CD4-positive, alpha-beta T cell (primary cell): ENCODE measurements at regions not wholly inside any gene's neighbourhood (a gene's known extent, or its start where the extent isn't known, plus 50 kb on each side); places are given as distances from the start of the nearest gene placed in this dataset.

Experiments used
- ATAC-seq: fragments of 200-7000 bp; cut with Tn5 transposase; one replicate; pipeline ENCODE4 v1.10.0; 2022; ENCODE audit warnings: mild to moderate bottlenecking; ENCODE audit not compliant: poor library complexity
- CTCF ChIA-PET: fragments of 350-600 bp; sonication (Branson Sonifier 250); formaldehyde crosslinking; loops from one replicate; lab custom pipeline; 2021; ENCODE audit warnings: antibody characterized with exemption, inconsistent platforms; lab: Charles Lee
- POLR2A ChIA-PET: fragments of 350-600 bp; sonication (Branson Sonifier 250); formaldehyde crosslinking; loops from one replicate; lab custom pipeline; 2021; ENCODE audit warnings: antibody characterized with exemption, inconsistent platforms; lab: Charles Lee
- DNase-seq, 14 experiments: peaks; one replicate each; pipeline ENCODE4 v3.0.0-alpha.2; 2013 to 2020; ENCODE audit warnings: mixed read lengths in 2 of 14
- H3K27ac ChIP-seq, 2 donors: one replicate each; pipeline versions ENCODE4 v1.5.1 to v1.7.0; 2013; ENCODE audit warnings: low read length in 2 of 2, low read depth in 1 of 2, mild to moderate bottlenecking in 1 of 2
- H3K27me3 ChIP-seq, 2 experiments: 1 replicate in 1 of 2; 2 replicates in 1 of 2; pipeline versions ENCODE4 v1.6.1 to v1.7.0; 2013; ENCODE audit warnings: low read length in 2 of 2, control low read depth in 1 of 2, mild to moderate bottlenecking in 1 of 2, moderate library complexity in 1 of 2; ENCODE audit not compliant: insufficient read depth in 2 of 2, control insufficient read depth in 1 of 2
- H3K36me3 ChIP-seq: one replicate; pipeline ENCODE4 v1.6.1; 2013; ENCODE audit warnings: low read length, control low read depth; ENCODE audit not compliant: insufficient read depth
- H3K4me1 ChIP-seq: one replicate; pipeline ENCODE4 v1.6.1; 2013; ENCODE audit warnings: low read length, control low read depth; ENCODE audit not compliant: insufficient read depth
- H3K4me3 ChIP-seq: one replicate; pipeline ENCODE4 v1.5.1; 2013; ENCODE audit warnings: mild to moderate bottlenecking, low read length, moderate library complexity
- H3K9me3 ChIP-seq, 2 experiments: 1 replicate in 1 of 2; 2 replicates in 1 of 2; pipeline versions ENCODE4 v1.6.1 to v1.7.0; 2013; ENCODE audit warnings: low read length in 2 of 2, mild to moderate bottlenecking in 2 of 2, control low read depth in 1 of 2, moderate library complexity in 1 of 2; ENCODE audit not compliant: control insufficient read depth in 1 of 2, insufficient read depth in 1 of 2
- H3K27ac Mint-ChIP-seq: one replicate; pipeline ENCODE4 v1.8.0; 2020; ENCODE audit warnings: mixed read lengths
- H3K27me3 Mint-ChIP-seq: one replicate; pipeline ENCODE4 v1.8.0; 2021; ENCODE audit warnings: mixed read lengths
- H3K36me3 Mint-ChIP-seq: one replicate; pipeline ENCODE4 v1.8.0; 2021; ENCODE audit warnings: low read depth, mixed read lengths
- H3K4me1 Mint-ChIP-seq: one replicate; pipeline ENCODE4 v1.8.0; 2021; ENCODE audit warnings: low read depth, mixed read lengths
- H3K4me3 Mint-ChIP-seq: one replicate; pipeline ENCODE4 v1.8.0; 2020; ENCODE audit warnings: mild to moderate bottlenecking, mixed read lengths
- H3K9me3 Mint-ChIP-seq: one replicate; pipeline ENCODE4 v1.8.0; 2020; ENCODE audit warnings: mixed read lengths
- intact Hi-C, 2 experiments: fragments of 100-400 bp; cut with DNase I in 1 of 2; cut with micrococcal nuclease in 1 of 2; formaldehyde crosslinking; loops; one replicate each; pipeline versions ENCODE4 v1.15.1 to v1.9.0; 2023 to 2025; cut with DNase I, micrococcal nuclease
- TF ChIP-seq, protein P1 (sequence below): fragments of 200-600 bp; IDR thresholded peaks from one replicate; pipeline ENCODE4 v1.8.0; 2022; ENCODE audit warnings: antibody characterized with exemption, mild to moderate bottlenecking

DNA sequence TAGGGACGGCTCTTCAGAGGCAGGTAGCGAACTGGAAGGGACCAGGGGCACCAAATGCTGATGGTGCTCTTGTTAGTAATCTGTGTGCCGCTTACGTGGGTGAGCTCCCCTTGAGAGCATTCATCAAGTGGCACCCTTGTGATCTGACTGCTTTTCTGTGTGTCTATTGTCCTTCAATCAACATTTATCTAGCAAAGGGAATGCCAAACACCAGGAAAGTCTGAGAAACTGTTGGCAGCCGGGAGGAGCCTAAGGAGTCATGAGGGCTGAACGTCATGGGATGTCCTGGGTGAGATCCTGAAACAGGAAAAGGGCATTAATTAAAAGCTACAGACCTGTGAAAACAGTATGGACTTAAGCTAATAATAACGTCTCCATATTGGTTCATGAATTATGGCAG lies 733.1 kb downstream of the TYW1 start:
- H3K4me1 Mint-ChIP-seq, result no peaks in the 10 kb centered on the region
- intact Hi-C loops, result no loop called here
- H3K27me3 Mint-ChIP-seq, result no peaks in the 10 kb centered on the region
- H3K9me3 ChIP-seq, result peaks cover 0 to 13% of the 10 kb centered on the region in 2 experiments
- ATAC-seq (no peak), DNase-seq (no peak)
- H3K27ac Mint-ChIP-seq, result no peak overlapping the region
- peaks cover 12% of the 10 kb centered on the region for H3K9me3 Mint-ChIP-seq
- ChIA-PET CTCF (no interaction called here), POLR2A (no interaction called here)
- no peak overlapping the region for H3K4me3 ChIP-seq
- no peaks in the 10 kb centered on the region for H3K36me3 Mint-ChIP-seq
- H3K27ac ChIP-seq, result no peak overlapping the region
- no peaks in the 10 kb centered on the region for H3K4me1 ChIP-seq
- H3K4me3 Mint-ChIP-seq, result no peak overlapping the region
- H3K36me3 ChIP-seq, result no peaks in the 10 kb centered on the region
- no peaks in the 10 kb centered on the region for H3K27me3 ChIP-seq
- TF ChIP-seq, protein P1, sequence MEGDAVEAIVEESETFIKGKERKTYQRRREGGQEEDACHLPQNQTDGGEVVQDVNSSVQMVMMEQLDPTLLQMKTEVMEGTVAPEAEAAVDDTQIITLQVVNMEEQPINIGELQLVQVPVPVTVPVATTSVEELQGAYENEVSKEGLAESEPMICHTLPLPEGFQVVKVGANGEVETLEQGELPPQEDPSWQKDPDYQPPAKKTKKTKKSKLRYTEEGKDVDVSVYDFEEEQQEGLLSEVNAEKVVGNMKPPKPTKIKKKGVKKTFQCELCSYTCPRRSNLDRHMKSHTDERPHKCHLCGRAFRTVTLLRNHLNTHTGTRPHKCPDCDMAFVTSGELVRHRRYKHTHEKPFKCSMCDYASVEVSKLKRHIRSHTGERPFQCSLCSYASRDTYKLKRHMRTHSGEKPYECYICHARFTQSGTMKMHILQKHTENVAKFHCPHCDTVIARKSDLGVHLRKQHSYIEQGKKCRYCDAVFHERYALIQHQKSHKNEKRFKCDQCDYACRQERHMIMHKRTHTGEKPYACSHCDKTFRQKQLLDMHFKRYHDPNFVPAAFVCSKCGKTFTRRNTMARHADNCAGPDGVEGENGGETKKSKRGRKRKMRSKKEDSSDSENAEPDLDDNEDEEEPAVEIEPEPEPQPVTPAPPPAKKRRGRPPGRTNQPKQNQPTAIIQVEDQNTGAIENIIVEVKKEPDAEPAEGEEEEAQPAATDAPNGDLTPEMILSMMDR, result no peak

DNA sequence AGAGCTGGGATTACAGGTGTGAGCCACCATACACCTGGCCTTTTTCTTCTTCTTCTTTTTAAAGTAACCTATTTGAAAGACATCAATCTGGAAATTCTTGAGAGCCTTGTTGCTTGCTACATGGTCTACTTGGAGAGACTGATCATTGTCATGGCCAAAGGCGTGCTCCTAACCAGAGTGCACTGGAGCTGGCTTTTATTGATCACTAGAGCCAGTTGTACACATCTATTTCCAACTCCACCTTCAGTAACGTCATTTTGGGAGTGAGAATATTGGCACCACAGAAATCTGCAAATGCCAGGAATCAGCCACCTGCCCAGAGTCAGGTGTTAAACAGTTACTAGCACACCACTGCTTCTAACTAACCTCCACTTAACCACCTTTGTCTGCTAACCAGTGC lies 735.1 kb downstream of the TYW1 start:
- Histone ChIP-seq H3K9me3 (peaks cover 0 to 13% of the 10 kb centered on the region in 2 experiments), H3K4me3 (no peak overlapping the region), H3K4me1 (no peaks in the 10 kb centered on the region), H3K27me3 (no peaks in the 10 kb centered on the region), H3K36me3 (no peaks in the 10 kb centered on the region), H3K27ac (no peak overlapping the region)
- DNase-seq, result no peak
- Mint-ChIP-seq H3K27me3 (no peaks in the 10 kb centered on the region), H3K4me1 (no peaks in the 10 kb centered on the region), H3K4me3 (no peak overlapping the region), H3K9me3 (peaks cover 12% of the 10 kb centered on the region), H3K27ac (no peak overlapping the region), H3K36me3 (no peaks in the 10 kb centered on the region)
- TF ChIP-seq, protein P1, result no peak
- intact Hi-C loops, result no loop called here
- ChIA-PET POLR2A (no interaction called here), CTCF (no interaction called here)
- ATAC-seq, result no peak

DNA sequence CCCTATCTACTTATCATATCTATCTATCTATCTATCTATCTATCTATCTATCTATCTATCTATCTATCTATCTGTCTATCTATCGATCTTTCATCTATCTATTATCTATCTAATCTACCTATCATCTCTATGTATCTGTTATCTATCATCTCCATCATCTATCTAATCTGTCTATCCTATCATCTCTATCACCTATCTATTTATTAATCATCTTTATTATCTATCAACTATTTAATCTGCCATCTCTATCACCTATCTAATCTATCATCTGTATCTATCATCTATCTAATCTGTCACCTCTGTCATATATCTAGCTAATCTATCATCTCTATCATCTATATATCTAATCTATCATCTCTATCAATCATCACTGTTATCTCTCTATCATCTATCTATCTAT lies 736.3 kb downstream of the TYW1 start:
- POLR2A ChIA-PET, result no interaction called here
- H3K4me1 Mint-ChIP-seq, result no peaks in the 10 kb centered on the region
- no peak for DNase-seq

More for the DNA sequence above, 736.3 kb downstream of the TYW1 start:
- Mint-ChIP-seq H3K4me3 (no peak overlapping the region), H3K27me3 (no peaks in the 10 kb centered on the region), H3K9me3 (peaks cover 12% of the 10 kb centered on the region), H3K36me3 (no peaks in the 10 kb centered on the region), H3K27ac (no peak overlapping the region)
- no peaks in the 10 kb centered on the region for H3K27me3 ChIP-seq
- H3K9me3 ChIP-seq, result peaks cover 0 to 13% of the 10 kb centered on the region in 2 experiments
- no peaks in the 10 kb centered on the region for H3K36me3 ChIP-seq
- no peak for ATAC-seq
- CTCF ChIA-PET, result no interaction called here
- TF ChIP-seq, protein P1, result no peak
- no peak overlapping the region for H3K4me3 ChIP-seq
- no peak overlapping the region for H3K27ac ChIP-seq
- intact Hi-C loops, result no loop called here
- no peaks in the 10 kb centered on the region for H3K4me1 ChIP-seq
